NT2/D1 (cell line): ENCODE measurements at regions not wholly inside any gene's neighbourhood (a gene's known extent, or its start where the extent isn't known, plus 50 kb on each side); places are given as distances from the start of the nearest gene placed in this dataset.

Source experiments
- SUZ12 ChIP-seq: IDR thresholded peaks from 2 replicates; pipeline ENCODE4 v1.6.1; 2011; ENCODE audit not compliant: insufficient read length, insufficient read depth; ENCODE audit errors: extremely low read depth
- YY1 ChIP-seq: IDR thresholded peaks from 2 replicates; pipeline ENCODE4 v1.6.1; 2011; ENCODE audit not compliant: insufficient read length, insufficient read depth

DNA sequence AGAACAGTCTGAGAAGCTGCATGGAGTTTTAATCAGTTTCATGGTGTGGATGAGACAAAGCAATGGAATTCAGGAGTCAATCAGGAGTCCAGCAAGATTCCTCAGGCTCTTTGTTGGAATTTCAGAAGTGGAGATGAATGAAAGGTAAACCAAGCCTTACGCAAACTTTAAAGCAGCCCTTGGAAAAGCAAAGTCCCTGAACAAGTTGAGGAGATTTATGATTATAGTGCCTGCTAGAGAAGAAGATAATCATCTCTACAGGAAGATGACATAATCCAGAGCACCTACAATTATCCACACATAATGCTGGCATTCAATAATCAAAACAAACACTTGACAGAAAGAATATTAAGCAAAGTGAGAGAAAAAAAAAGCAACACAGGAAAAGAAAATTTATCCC is 1380.1 kb upstream of the NUDT12 start:
- TF ChIP-seq YY1 = no peak
- TF ChIP-seq SUZ12 = no peak
